ENCODE measurements at regions not wholly inside any gene's neighbourhood (a gene's known extent, or its start where the extent isn't known, plus 50 kb on each side); places are given as distances from the start of the nearest gene placed in this dataset.

- DNase-seq (ENCODE audit: low read depth, low spot score), result no peak
These were observed 75.2 kb upstream of the C1orf21 start for GRCh38 chr1:184311580-184311979.

GRCh38 chr1:184315254-184315653, 71.6 kb upstream of the C1orf21 start:
- DNase-seq (ENCODE audit: low read depth, low spot score), result no peak

GRCh38 chr1:184319879-184320278, 67.0 kb upstream of the C1orf21 start:
- no peak for DNase-seq (ENCODE audit: low read depth, low spot score)

GRCh38 chr1:184322253-184322652, 64.6 kb upstream of the C1orf21 start:
- no peak for DNase-seq (ENCODE audit: low read depth, low spot score)

- DNase-seq (ENCODE audit: low read depth, low spot score), result no peak
These were observed 61.9 kb upstream of the C1orf21 start for GRCh38 chr1:184324972-184325371.

GRCh38 chr1:184326278-184326677, 60.6 kb upstream of the C1orf21 start:
- DNase-seq (ENCODE audit: low read depth, low spot score), result no peak

GRCh38 chr1:184329245-184329953, 57.4 kb upstream of the C1orf21 start:
- DNase-seq (ENCODE audit: low read depth, low spot score), result peak; percentile 19

GRCh38 chr1:184329962-184330868, 56.6 kb upstream of the C1orf21 start:
- DNase-seq (ENCODE audit: low read depth, low spot score), result peak; percentile 81

GRCh38 chr1:184330875-184331274, 56.0 kb upstream of the C1orf21 start:
- no peak for DNase-seq (ENCODE audit: low read depth, low spot score)
